SKM-1 treated with dmso at 0.1 percent for 144 hours (cell line): ENCODE measurements at regions not wholly inside any gene's neighbourhood (a gene's known extent, or its start where the extent isn't known, plus 50 kb on each side); places are given as distances from the start of the nearest gene placed in this dataset.

ENCODE experiments used
- DNase-seq: peaks from one replicate; lab custom pipeline; 2025; ENCODE audit not compliant: unreplicated experiment; lab: John Stamatoyannopoulos, UW

- no peak for DNase-seq
Measured at GRCh38 chr3:147582642-147583041, 173.5 kb downstream of the ZIC1 start.

GRCh38 chr3:147589016-147589415 lies 179.9 kb downstream of the ZIC1 start:
- DNase-seq, result no peak

- no peak for DNase-seq
Measured at GRCh38 chr3:147604136-147604535, 195.0 kb downstream of the ZIC1 start.

- no peak for DNase-seq
Measured at GRCh38 chr3:147613725-147614124, 204.6 kb downstream of the ZIC1 start.

GRCh38 chr3:147614210-147614609 lies 205.0 kb downstream of the ZIC1 start:
- DNase-seq, result no peak

- DNase-seq, result no peak
Measured at GRCh38 chr3:147615035-147615434, 205.9 kb downstream of the ZIC1 start.

- DNase-seq, result peak; percentile 43
Measured at GRCh38 chr3:147616998-147617619, 207.9 kb downstream of the ZIC1 start.

- no peak for DNase-seq
Measured at GRCh38 chr3:147618691-147619090, 209.5 kb downstream of the ZIC1 start.

- no peak for DNase-seq
Measured at GRCh38 chr3:147619921-147620560, 210.9 kb downstream of the ZIC1 start.

GRCh38 chr3:147620906-147621305 lies 211.7 kb downstream of the ZIC1 start:
- no peak for DNase-seq

- no peak for DNase-seq
Measured at GRCh38 chr3:147630921-147631415, 221.8 kb downstream of the ZIC1 start.

GRCh38 chr3:147640781-147641180 lies 231.6 kb downstream of the ZIC1 start:
- no peak for DNase-seq

GRCh38 chr3:147645761-147646160 lies 236.6 kb downstream of the ZIC1 start:
- DNase-seq, result no peak

GRCh38 chr3:147649475-147649874 lies 240.3 kb downstream of the ZIC1 start:
- DNase-seq, result no peak

- no peak for DNase-seq
Measured at GRCh38 chr3:147651107-147651778, 242.1 kb downstream of the ZIC1 start.

- no peak for DNase-seq
Measured at GRCh38 chr3:147652651-147653366, 243.6 kb downstream of the ZIC1 start.

GRCh38 chr3:147653367-147653923 lies 244.3 kb downstream of the ZIC1 start:
- DNase-seq, result no peak

- no peak for DNase-seq
Measured at GRCh38 chr3:147654827-147655226, 245.7 kb downstream of the ZIC1 start.

GRCh38 chr3:147655236-147655635 lies 246.1 kb downstream of the ZIC1 start:
- no peak for DNase-seq

GRCh38 chr3:147656023-147656422 lies 246.9 kb downstream of the ZIC1 start:
- DNase-seq, result no peak

- DNase-seq, result no peak
Measured at GRCh38 chr3:147661916-147662315, 252.8 kb downstream of the ZIC1 start.
